WTC11 (cell line): ENCODE measurements at regions not wholly inside any gene's neighbourhood (a gene's known extent, or its start where the extent isn't known, plus 50 kb on each side); places are given as distances from the start of the nearest gene placed in this dataset.

Experiments used
- ATAC-seq: fragments of 200-7000 bp; cut with Tn5 transposase; 2 replicates; pipeline ENCODE4 v1.10.0; 2021; ENCODE audit warnings: mild to moderate bottlenecking, moderate library complexity
- CTCF ChIA-PET: fragments of 300-600 bp; sonication (Branson Sonifier 250); formaldehyde crosslinking; loops from one replicate; lab custom pipeline; 2021; ENCODE audit warnings: antibody characterized with exemption; lab: Charles Lee
- POLR2A ChIA-PET: fragments of 350-600 bp; sonication (Branson Sonifier 250); formaldehyde crosslinking; loops from one replicate; lab custom pipeline; 2021; ENCODE audit warnings: antibody characterized with exemption; lab: Charles Lee
- DNase-seq: peaks from one replicate; pipeline ENCODE4 v3.0.0; 2021; ENCODE audit warnings: low spot score
- H3K27ac Mint-ChIP-seq: 2 replicates; pipeline ENCODE4 v1.8.0; 2021; ENCODE audit warnings: mixed read lengths
- H3K27me3 Mint-ChIP-seq: 2 replicates; pipeline ENCODE4 v1.8.0; 2021; ENCODE audit warnings: low read depth, mild to moderate bottlenecking, moderate library complexity, mixed read lengths
- H3K36me3 Mint-ChIP-seq: 2 replicates; pipeline ENCODE4 v1.8.0; 2021; ENCODE audit warnings: mixed read lengths
- H3K4me1 Mint-ChIP-seq: 2 replicates; pipeline ENCODE4 v1.8.0; 2022; ENCODE audit warnings: mixed read lengths
- H3K4me3 Mint-ChIP-seq: 2 replicates; pipeline ENCODE4 v1.8.0; 2021; ENCODE audit warnings: mild to moderate bottlenecking, moderate library complexity, mixed read lengths
- H3K9me3 Mint-ChIP-seq: 2 replicates; pipeline ENCODE4 v1.8.0; 2021; ENCODE audit warnings: mixed read lengths
- ATF2 ChIP-seq: sonication (generic); formaldehyde crosslinking; IDR thresholded peaks from 2 replicates; pipeline ENCODE4 v1.8.1; 2022; ENCODE audit warnings: low read depth, missing genetic modification reagents, borderline replicate concordance
- ATF3 ChIP-seq: sonication (generic); formaldehyde crosslinking; conservative IDR thresholded peaks from 2 replicates; pipeline ENCODE4 v1.8.1; 2022; ENCODE audit warnings: mild to moderate bottlenecking, missing genetic modification reagents
- E2F5 ChIP-seq: sonication (generic); formaldehyde crosslinking; IDR thresholded peaks from 2 replicates; pipeline ENCODE4 v1.8.1; 2022; ENCODE audit warnings: mild to moderate bottlenecking, moderate library complexity, missing genetic modification reagents
- GRHL2 ChIP-seq: fragments of 250-450 bp; sonication (Bioruptor Pico); IDR thresholded peaks from 2 replicates; pipeline ENCODE4 v1.8.0; 2022; ENCODE audit warnings: mild to moderate bottlenecking, moderate library complexity; ENCODE audit not compliant: insufficient replicate concordance, severe bottlenecking
- GTF2I ChIP-seq: fragments of 250-450 bp; sonication (Bioruptor Pico); conservative IDR thresholded peaks from 2 replicates; pipeline ENCODE4 v1.4.0; 2021; ENCODE audit warnings: mild to moderate bottlenecking
- HMGXB4 ChIP-seq: sonication (generic); formaldehyde crosslinking; IDR thresholded peaks from 2 replicates; pipeline ENCODE4 v1.8.1; 2023; ENCODE audit warnings: mild to moderate bottlenecking, moderate library complexity, missing genetic modification reagents
- IRF1 ChIP-seq: sonication (generic); formaldehyde crosslinking; IDR thresholded peaks from 2 replicates; pipeline ENCODE4 v1.8.0; 2023; ENCODE audit warnings: missing genetic modification reagents
- JAZF1 ChIP-seq: fragments of 250-450 bp; sonication (Bioruptor Pico); IDR thresholded peaks from 2 replicates; pipeline ENCODE4 v1.9.0; 2021; ENCODE audit warnings: moderate library complexity, mild to moderate bottlenecking, inconsistent platforms
- KAT7 ChIP-seq: sonication (generic); formaldehyde crosslinking; IDR thresholded peaks from 2 replicates; pipeline ENCODE4 v1.8.1; 2023; ENCODE audit warnings: missing genetic modification reagents, mild to moderate bottlenecking, borderline replicate concordance
- MAX ChIP-seq: sonication (generic); formaldehyde crosslinking; IDR thresholded peaks from 2 replicates; pipeline ENCODE4 v1.8.0; 2022; ENCODE audit warnings: mild to moderate bottlenecking, missing genetic modification reagents
- MLX ChIP-seq: sonication (generic); formaldehyde crosslinking; IDR thresholded peaks from 2 replicates; pipeline ENCODE4 v1.8.1; 2023; ENCODE audit warnings: mild to moderate bottlenecking, missing genetic modification reagents, moderate library complexity
- NFE2L1 ChIP-seq: sonication (generic); formaldehyde crosslinking; IDR thresholded peaks from 2 replicates; pipeline ENCODE4 v1.8.1; 2023; ENCODE audit warnings: missing genetic modification reagents
- NFYB ChIP-seq: sonication (generic); formaldehyde crosslinking; conservative IDR thresholded peaks from 2 replicates; pipeline ENCODE4 v1.8.0; 2022; ENCODE audit warnings: low read depth, missing genetic modification reagents
- NR2C2 ChIP-seq: sonication (generic); formaldehyde crosslinking; IDR thresholded peaks from 2 replicates; pipeline ENCODE4 v1.8.0; 2022; ENCODE audit warnings: mild to moderate bottlenecking, missing genetic modification reagents
- SMAD4 ChIP-seq: sonication (generic); formaldehyde crosslinking; IDR thresholded peaks from 2 replicates; pipeline ENCODE4 v1.8.0; 2022; ENCODE audit warnings: mild to moderate bottlenecking, missing genetic modification reagents
- ZNF138 ChIP-seq: sonication (generic); formaldehyde crosslinking; conservative IDR thresholded peaks from 2 replicates; pipeline ENCODE4 v1.8.1; 2022; ENCODE audit warnings: mild to moderate bottlenecking, moderate library complexity, missing genetic modification reagents
- ZNF263 ChIP-seq: sonication (generic); formaldehyde crosslinking; IDR thresholded peaks from 2 replicates; pipeline ENCODE4 v1.8.1; 2022; ENCODE audit warnings: low read depth, mild to moderate bottlenecking, moderate library complexity, missing genetic modification reagents
- ZNF512 ChIP-seq: sonication (generic); formaldehyde crosslinking; IDR thresholded peaks from 2 replicates; pipeline ENCODE4 v1.8.1; 2022; ENCODE audit warnings: missing genetic modification reagents, borderline replicate concordance

- TF ChIP-seq ZNF138 (CRISPR knock-in tag) (0 out of 2 replicates have a peak, but pooled peaks have one; percentile 26), IRF1 (CRISPR knock-in tag) (no peak)
Measured at GRCh38 chr6:19691465-19692167, 145.6 kb upstream of the ID4 start (continued).

- ChIA-PET POLR2A (interaction anchor here (1.5 to 1.7 kb wide), 2 partner anchors 20 to 144 kb away, joined by 3 to 11 read pairs; partner anchors contain the start of gene ID4), CTCF (no interaction called here)
- H3K36me3 Mint-ChIP-seq, result no peaks in the 10 kb centered on the region; the same call in 1 of the 2 replicates
- peaks cover 11% of the 10 kb centered on the region for H3K9me3 Mint-ChIP-seq
- peak overlapping the region; percentile 96 for H3K27ac Mint-ChIP-seq
- DNase-seq (no peak), ATAC-seq (no peak)
- TF ChIP-seq GTF2I (CRISPR knock-in tag), result peak; percentile 95
- TF ChIP-seq MAX, result no peak
- TF ChIP-seq, all 79 proteins: peak for 1
- Mint-ChIP-seq H3K27me3 (no peaks in the 10 kb centered on the region; the same call in 1 of the 2 replicates), H3K4me3 (peak overlapping the region; percentile 77), H3K4me1 (peaks cover 42% of the 10 kb centered on the region)
Measured at GRCh38 chr6:19692506-19693298, 144.5 kb upstream of the ID4 start.

- Mint-ChIP-seq H3K36me3 (no peaks in the 10 kb centered on the region; the same call in 1 of the 2 replicates), H3K4me3 (no peak overlapping the region), H3K27ac (no peak overlapping the region), H3K4me1 (peaks cover 41% of the 10 kb centered on the region), H3K27me3 (no peaks in the 10 kb centered on the region; the same call in 1 of the 2 replicates), H3K9me3 (peaks cover 8% of the 10 kb centered on the region; the same call in 1 of the 2 replicates)
- ATAC-seq (no peak), DNase-seq (no peak)
- POLR2A ChIA-PET, result no interaction called here
- TF ChIP-seq HMGXB4 (CRISPR knock-in tag) (no peak), GRHL2 (CRISPR knock-in tag) (no peak), ATF2 (no peak), ATF3 (no peak)
- CTCF ChIA-PET, result no interaction called here
Measured at GRCh38 chr6:19694697-19695096, 142.5 kb upstream of the ID4 start.

- Mint-ChIP-seq H3K36me3 (peaks cover 4% of the 10 kb centered on the region), H3K27me3 (no peaks in the 10 kb centered on the region), H3K9me3 (peaks cover 6% of the 10 kb centered on the region; the same call in 1 of the 2 replicates), H3K4me3 (no peak overlapping the region), H3K27ac (no peak overlapping the region), H3K4me1 (peaks cover 14% of the 10 kb centered on the region)
- DNase-seq (no peak), ATAC-seq (no peak)
- ChIA-PET CTCF (no interaction called here), POLR2A (interaction anchor here (0.5 kb wide), 1 partner anchor 1864 kb away, joined by 3 read pairs; no protein-coding TSS in a partner anchor)
- TF ChIP-seq E2F5 (CRISPR knock-in tag), result no peak
- no peak for TF ChIP-seq NR2C2 (CRISPR knock-in tag)
- no peak for TF ChIP-seq ZNF512 (CRISPR knock-in tag)
- no peak for TF ChIP-seq ZNF263 (CRISPR knock-in tag)
- no peak for TF ChIP-seq KAT7
- no peak for TF ChIP-seq JAZF1 (CRISPR knock-in tag)
- TF ChIP-seq NFE2L1 (CRISPR knock-in tag), result no peak
- no peak for TF ChIP-seq MLX (CRISPR knock-in tag)
- TF ChIP-seq NFYB (CRISPR knock-in tag), result no peak
- TF ChIP-seq SMAD4, result no peak
Measured at GRCh38 chr6:19697744-19698290, 139.4 kb upstream of the ID4 start.
